ENCODE measurements at regions not wholly inside any gene's neighbourhood (a gene's known extent, or its start where the extent isn't known, plus 50 kb on each side); places are given as distances from the start of the nearest gene placed in this dataset.

DNA sequence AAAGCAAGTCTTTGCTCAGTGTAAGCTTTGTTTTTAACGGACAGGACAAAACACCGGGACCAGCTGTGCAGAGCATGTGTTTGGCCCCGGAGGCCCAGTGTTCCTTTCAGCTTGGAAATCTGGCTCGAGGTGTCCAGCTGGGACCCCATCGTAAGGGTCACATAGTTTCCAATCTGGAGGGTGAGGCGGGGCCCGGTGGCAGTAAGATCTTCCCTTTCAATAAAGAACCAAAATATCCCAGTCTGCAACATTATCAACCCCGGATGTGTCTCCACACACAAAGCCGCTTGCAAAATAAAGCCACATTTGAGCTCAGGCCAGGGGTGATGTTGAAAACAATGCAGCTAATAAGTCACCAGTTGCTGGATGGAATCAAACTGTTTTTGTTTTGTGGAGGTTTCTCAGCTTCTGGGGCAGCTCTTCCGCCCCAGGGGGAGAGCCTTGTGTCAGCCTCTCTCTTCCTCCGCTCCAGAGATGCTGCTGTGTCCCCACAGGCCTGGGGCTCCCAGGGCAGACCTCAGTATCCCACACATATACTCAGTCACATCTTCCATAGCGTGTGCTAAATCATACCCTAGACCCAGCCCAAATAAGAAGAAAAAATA, 138.6 kb upstream of the GLI2 start:
- Histone ChIP-seq H3K36me3 (ENCODE audit: insufficient read depth, low read length) (no peaks in the 10 kb centered on the region), H2AFZ (ENCODE audit: low read length) (no peak overlapping the region), H3K79me2 (ENCODE audit: insufficient read depth, low read length) (no peaks in the 10 kb centered on the region), H3K9me2 (ENCODE audit: low read depth, low read length) (no peaks in the 10 kb centered on the region), H3K27ac (ENCODE audit: low read depth, low read length, poor library complexity, severe bottlenecking) (no peak overlapping the region), H3F3A (ENCODE audit: insufficient read depth, low read length) (no peaks in the 10 kb centered on the region), H3K4me3 (ENCODE audit: low read depth, low read length, poor library complexity, severe bottlenecking) (no peak overlapping the region), H4K20me1 (ENCODE audit: insufficient read depth, low read length) (no peaks in the 10 kb centered on the region), H3K4me2 (ENCODE audit: low read length) (no peak overlapping the region), H3K9me3 (ENCODE audit: low read length) (no peaks in the 10 kb centered on the region), H3K27me3 (ENCODE audit: insufficient read depth, low read length) (no peaks in the 10 kb centered on the region), H3K9ac (ENCODE audit: low read length) (no peak overlapping the region), H3K4me1 (ENCODE audit: insufficient read depth, low read length, severe bottlenecking) (no peaks in the 10 kb centered on the region)
- TF ChIP-seq, protein P1, sequence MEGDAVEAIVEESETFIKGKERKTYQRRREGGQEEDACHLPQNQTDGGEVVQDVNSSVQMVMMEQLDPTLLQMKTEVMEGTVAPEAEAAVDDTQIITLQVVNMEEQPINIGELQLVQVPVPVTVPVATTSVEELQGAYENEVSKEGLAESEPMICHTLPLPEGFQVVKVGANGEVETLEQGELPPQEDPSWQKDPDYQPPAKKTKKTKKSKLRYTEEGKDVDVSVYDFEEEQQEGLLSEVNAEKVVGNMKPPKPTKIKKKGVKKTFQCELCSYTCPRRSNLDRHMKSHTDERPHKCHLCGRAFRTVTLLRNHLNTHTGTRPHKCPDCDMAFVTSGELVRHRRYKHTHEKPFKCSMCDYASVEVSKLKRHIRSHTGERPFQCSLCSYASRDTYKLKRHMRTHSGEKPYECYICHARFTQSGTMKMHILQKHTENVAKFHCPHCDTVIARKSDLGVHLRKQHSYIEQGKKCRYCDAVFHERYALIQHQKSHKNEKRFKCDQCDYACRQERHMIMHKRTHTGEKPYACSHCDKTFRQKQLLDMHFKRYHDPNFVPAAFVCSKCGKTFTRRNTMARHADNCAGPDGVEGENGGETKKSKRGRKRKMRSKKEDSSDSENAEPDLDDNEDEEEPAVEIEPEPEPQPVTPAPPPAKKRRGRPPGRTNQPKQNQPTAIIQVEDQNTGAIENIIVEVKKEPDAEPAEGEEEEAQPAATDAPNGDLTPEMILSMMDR (IDR thresholded peaks at IDR 0.05; ENCODE audit: low read length): no peak
- no peak for TF ChIP-seq EZH2 (IDR thresholded peaks at IDR 0.05; ENCODE audit: borderline replicate concordance, low read length)

DNA sequence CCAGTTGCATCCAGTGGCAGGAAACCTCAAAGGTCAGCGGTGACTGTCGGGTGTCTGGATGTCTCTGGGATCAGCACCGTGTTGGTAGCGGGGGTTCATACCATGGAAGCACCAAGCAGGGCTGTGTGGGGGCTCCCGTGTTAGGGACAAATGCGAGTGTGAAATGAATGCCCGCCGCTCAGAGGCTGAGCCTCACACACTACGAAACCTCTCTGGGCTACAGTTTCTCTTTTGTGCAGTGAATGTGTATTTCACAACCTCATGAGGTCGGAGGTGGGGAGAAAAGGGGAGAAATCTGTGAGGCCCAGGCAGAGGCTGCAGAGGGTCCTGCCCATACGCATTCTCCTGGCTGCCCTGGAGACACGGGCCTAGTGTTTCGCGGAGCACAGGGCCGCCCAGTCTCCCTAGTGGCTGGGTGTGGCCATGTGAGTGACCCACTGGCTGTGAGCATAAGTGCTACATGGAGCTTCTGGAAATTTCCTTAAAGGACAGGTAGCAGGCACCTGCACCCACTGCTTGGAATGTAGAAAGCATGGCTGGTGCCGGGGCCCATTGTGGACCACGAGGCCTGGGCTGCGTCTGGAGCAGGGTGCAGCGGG, 138.0 kb upstream of the GLI2 start:
- Histone ChIP-seq H3K27ac (ENCODE audit: low read depth, low read length, poor library complexity, severe bottlenecking) (no peak overlapping the region), H3K79me2 (ENCODE audit: insufficient read depth, low read length) (no peaks in the 10 kb centered on the region), H2AFZ (ENCODE audit: low read length) (no peak overlapping the region), H3K9me2 (ENCODE audit: low read depth, low read length) (no peaks in the 10 kb centered on the region), H3K9ac (ENCODE audit: low read length) (no peak overlapping the region), H4K20me1 (ENCODE audit: insufficient read depth, low read length) (no peaks in the 10 kb centered on the region), H3K27me3 (ENCODE audit: insufficient read depth, low read length) (no peaks in the 10 kb centered on the region), H3K4me1 (ENCODE audit: insufficient read depth, low read length, severe bottlenecking) (no peaks in the 10 kb centered on the region), H3K36me3 (ENCODE audit: insufficient read depth, low read length) (no peaks in the 10 kb centered on the region), H3K4me3 (ENCODE audit: low read depth, low read length, poor library complexity, severe bottlenecking) (no peak overlapping the region), H3K9me3 (ENCODE audit: low read length) (no peaks in the 10 kb centered on the region), H3F3A (ENCODE audit: insufficient read depth, low read length) (no peaks in the 10 kb centered on the region), H3K4me2 (ENCODE audit: low read length) (no peak overlapping the region)
- TF ChIP-seq EZH2 (IDR thresholded peaks at IDR 0.05; ENCODE audit: borderline replicate concordance, low read length): no peak
- TF ChIP-seq, protein P1 (IDR thresholded peaks at IDR 0.05; ENCODE audit: low read length): no peak

DNA sequence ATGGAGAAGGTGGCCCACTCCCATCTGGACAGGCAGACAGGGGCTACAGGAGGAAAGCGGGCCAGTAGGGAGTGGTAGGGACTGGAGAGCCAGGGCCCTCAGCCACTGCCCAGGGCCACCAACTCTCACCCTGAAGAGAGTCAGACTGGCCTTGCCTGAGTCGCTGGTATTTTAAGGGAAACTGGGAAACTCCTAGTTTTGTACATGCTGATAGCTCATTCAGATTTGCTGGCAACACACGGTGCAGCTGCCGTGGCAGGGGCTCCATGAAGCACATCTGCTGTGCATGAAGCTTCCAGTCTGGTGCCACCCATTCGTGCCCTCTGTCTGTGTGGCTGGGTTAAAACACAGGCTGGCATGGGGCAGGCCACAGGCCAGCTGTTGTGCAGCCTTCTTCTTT, 137.3 kb upstream of the GLI2 start:
- Histone ChIP-seq H3K4me2 (ENCODE audit: low read length) (no peak overlapping the region), H3K4me3 (ENCODE audit: low read depth, low read length, poor library complexity, severe bottlenecking) (no peak overlapping the region), H3K9me3 (ENCODE audit: low read length) (no peaks in the 10 kb centered on the region), H3K79me2 (ENCODE audit: insufficient read depth, low read length) (no peaks in the 10 kb centered on the region), H3F3A (ENCODE audit: insufficient read depth, low read length) (no peaks in the 10 kb centered on the region), H3K27me3 (ENCODE audit: insufficient read depth, low read length) (no peaks in the 10 kb centered on the region), H3K9ac (ENCODE audit: low read length) (no peak overlapping the region), H3K36me3 (ENCODE audit: insufficient read depth, low read length) (no peaks in the 10 kb centered on the region), H2AFZ (ENCODE audit: low read length) (no peak overlapping the region), H3K27ac (ENCODE audit: low read depth, low read length, poor library complexity, severe bottlenecking) (no peak overlapping the region), H4K20me1 (ENCODE audit: insufficient read depth, low read length) (no peaks in the 10 kb centered on the region), H3K9me2 (ENCODE audit: low read depth, low read length) (no peaks in the 10 kb centered on the region), H3K4me1 (ENCODE audit: insufficient read depth, low read length, severe bottlenecking) (no peaks in the 10 kb centered on the region)
- TF ChIP-seq, protein P1 (IDR thresholded peaks at IDR 0.05; ENCODE audit: low read length): no peak
- TF ChIP-seq EZH2 (IDR thresholded peaks at IDR 0.05; ENCODE audit: borderline replicate concordance, low read length): no peak

All from OCI-LY1 (cell line).